Lower lobe of right lung (tissue), 2 donors: ENCODE measurements at regions not wholly inside any gene's neighbourhood (a gene's known extent, or its start where the extent isn't known, plus 50 kb on each side); places are given as distances from the start of the nearest gene placed in this dataset.

Source experiments
- ATAC-seq, 2 donors: fragments of 200-7000 bp; cut with Tn5 transposase; one replicate each; pipeline ENCODE4 v1.9.1; 2020 to 2022; ENCODE audit warnings: mild to moderate bottlenecking in 2 of 2, moderate library complexity in 2 of 2
- DNase-seq: peaks from one replicate; pipeline ENCODE4 v3.0.0-alpha.2; 2020
- H3K27ac ChIP-seq: fragments of 200-600 bp; one replicate; pipeline ENCODE4 v1.8.0; 2022
- H3K27me3 ChIP-seq: fragments of 200-600 bp; one replicate; pipeline ENCODE4 v1.8.0; 2022; ENCODE audit warnings: low read depth
- H3K36me3 ChIP-seq: fragments of 200-600 bp; one replicate; pipeline ENCODE4 v1.8.0; 2022; ENCODE audit warnings: mild to moderate bottlenecking
- H3K4me1 ChIP-seq: fragments of 200-600 bp; one replicate; pipeline ENCODE4 v1.8.0; 2022
- H3K4me3 ChIP-seq: fragments of 200-600 bp; one replicate; pipeline ENCODE4 v1.8.0; 2022; ENCODE audit warnings: mild to moderate bottlenecking
- H3K9me3 ChIP-seq: fragments of 200-600 bp; one replicate; pipeline ENCODE4 v1.8.0; 2022
- intact Hi-C: fragments of 100-400 bp; cut with DNase I; formaldehyde crosslinking; loops from one replicate; pipeline ENCODE4 v1.11.0; 2022
- TF ChIP-seq, protein P1 (sequence below): fragments of 200-600 bp; IDR thresholded peaks from one replicate; pipeline ENCODE4 v1.8.0; 2022; ENCODE audit warnings: antibody characterized with exemption, mild to moderate bottlenecking
- donor health status: DM: no; HTN: yes; CAD: no; lungs with severe emphysema.

DNA sequence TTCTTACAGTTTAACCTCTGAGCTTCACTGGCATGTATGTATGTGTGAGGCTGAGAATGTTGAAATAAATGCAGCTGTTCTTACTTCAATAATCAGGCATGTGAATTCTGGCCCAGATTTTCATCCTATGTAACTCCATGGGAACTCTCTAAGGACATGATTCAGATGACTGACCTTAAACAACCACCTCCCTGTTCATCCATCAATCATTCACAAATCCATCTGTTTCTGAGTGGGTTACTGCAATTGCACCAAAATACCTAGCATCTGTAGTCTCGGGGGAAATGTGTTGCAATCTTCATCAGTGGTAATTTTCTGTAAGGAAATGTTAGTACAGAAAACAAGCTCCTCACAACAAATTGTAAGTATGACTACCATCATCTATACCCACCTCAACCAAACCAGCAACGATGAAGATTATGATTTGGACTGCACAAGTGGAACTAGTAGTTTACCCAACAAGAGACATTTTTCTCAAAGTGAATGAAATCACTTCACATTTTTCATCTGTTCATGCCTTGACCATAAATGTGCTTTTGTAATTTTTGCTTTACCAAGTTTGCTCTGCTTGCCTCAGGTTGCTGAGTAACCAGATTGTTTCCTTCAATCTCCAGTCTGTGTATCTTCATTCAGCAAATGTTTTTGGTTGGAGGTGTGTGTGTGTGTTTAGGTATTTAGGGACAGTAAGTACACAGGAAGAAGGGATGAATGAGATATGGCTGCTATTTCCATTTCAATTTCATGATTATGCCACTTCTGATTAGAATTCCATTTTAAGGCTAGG is 65.7 kb upstream of the FZD8 start:
- intact Hi-C loops: no loop called here
- no peak overlapping the region for H3K4me3 ChIP-seq
- TF ChIP-seq, protein P1, sequence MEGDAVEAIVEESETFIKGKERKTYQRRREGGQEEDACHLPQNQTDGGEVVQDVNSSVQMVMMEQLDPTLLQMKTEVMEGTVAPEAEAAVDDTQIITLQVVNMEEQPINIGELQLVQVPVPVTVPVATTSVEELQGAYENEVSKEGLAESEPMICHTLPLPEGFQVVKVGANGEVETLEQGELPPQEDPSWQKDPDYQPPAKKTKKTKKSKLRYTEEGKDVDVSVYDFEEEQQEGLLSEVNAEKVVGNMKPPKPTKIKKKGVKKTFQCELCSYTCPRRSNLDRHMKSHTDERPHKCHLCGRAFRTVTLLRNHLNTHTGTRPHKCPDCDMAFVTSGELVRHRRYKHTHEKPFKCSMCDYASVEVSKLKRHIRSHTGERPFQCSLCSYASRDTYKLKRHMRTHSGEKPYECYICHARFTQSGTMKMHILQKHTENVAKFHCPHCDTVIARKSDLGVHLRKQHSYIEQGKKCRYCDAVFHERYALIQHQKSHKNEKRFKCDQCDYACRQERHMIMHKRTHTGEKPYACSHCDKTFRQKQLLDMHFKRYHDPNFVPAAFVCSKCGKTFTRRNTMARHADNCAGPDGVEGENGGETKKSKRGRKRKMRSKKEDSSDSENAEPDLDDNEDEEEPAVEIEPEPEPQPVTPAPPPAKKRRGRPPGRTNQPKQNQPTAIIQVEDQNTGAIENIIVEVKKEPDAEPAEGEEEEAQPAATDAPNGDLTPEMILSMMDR: no peak
- no peaks in the 10 kb centered on the region for H3K4me1 ChIP-seq
- no peaks in the 10 kb centered on the region for H3K27me3 ChIP-seq
- DNase-seq (no peak), ATAC-seq (no peak)
- H3K9me3 ChIP-seq: no peaks in the 10 kb centered on the region
- no peak overlapping the region for H3K27ac ChIP-seq
- H3K36me3 ChIP-seq: no peaks in the 10 kb centered on the region

DNA sequence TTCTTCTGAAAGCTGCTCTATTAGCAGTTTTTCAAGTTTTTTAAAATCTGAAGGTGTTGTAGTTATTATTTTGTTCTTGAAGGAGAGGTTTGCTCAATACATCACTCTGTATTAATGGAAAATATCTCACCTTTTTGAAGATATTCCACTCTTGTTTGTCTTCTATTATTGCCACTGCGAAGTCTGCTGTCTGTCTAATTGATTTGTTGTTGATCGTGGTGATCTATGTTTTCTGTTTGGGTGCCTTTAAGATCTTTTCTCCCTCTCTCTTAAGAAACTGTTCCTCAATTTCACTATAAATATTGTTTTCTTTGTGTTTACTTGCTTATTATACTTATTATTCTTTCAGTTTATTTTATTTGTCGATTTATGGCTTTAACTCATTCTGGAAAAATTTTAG is 64.9 kb upstream of the FZD8 start:
- no peak overlapping the region for H3K4me3 ChIP-seq
- H3K4me1 ChIP-seq: no peaks in the 10 kb centered on the region
- no peak overlapping the region for H3K27ac ChIP-seq
- H3K36me3 ChIP-seq: no peaks in the 10 kb centered on the region
- intact Hi-C loops: no loop called here
- ATAC-seq (no peak), DNase-seq (no peak)
- TF ChIP-seq, protein P1: no peak
- H3K9me3 ChIP-seq: no peaks in the 10 kb centered on the region
- no peaks in the 10 kb centered on the region for H3K27me3 ChIP-seq

DNA sequence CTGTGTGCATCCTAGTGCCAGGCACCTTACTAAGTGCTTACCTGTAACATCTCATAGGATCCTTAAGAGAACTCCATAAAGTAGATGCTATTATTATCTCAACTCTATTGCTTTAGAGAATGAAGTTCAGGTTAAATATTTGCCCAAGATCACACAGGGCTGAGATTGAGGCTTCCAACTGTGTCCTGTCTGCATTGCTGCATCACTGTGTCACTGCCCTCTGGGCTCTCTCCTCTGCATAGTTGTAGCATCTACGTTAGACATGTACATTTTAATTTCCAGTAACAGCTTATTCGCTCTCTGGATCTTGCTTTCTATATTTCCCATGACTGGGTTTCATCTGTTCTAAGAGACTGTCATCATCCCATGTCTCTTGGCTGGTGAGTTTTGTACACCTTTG is 63.6 kb upstream of the FZD8 start:
- ATAC-seq (no peak), DNase-seq (no peak)
- intact Hi-C loops: no loop called here
- H3K4me3 ChIP-seq: no peak overlapping the region
- H3K27me3 ChIP-seq: no peaks in the 10 kb centered on the region
- H3K36me3 ChIP-seq: no peaks in the 10 kb centered on the region
- no peak overlapping the region for H3K27ac ChIP-seq
- no peaks in the 10 kb centered on the region for H3K9me3 ChIP-seq
- H3K4me1 ChIP-seq: no peaks in the 10 kb centered on the region
- TF ChIP-seq, protein P1: no peak

DNA sequence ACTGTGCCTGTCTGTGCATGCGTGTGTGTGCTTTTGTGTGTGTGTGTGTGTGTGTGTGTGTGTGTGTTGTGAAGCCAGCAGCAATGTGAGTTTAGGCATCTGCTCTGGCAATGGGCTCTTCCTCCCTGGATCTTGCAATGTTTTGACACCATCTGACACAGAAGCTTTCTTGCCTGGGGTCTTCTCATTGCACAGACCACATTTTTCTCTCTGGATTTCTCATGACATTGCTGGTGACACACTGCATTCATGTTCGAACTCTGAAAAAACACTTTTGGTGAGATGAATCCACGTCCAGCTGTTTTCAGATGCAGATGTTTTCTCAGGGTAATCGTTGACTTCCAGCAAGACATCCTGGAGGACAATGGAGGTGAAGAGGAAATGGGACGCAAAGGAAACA is 63.0 kb upstream of the FZD8 start:
- Histone ChIP-seq H3K27ac (no peak overlapping the region), H3K4me1 (no peaks in the 10 kb centered on the region), H3K9me3 (no peaks in the 10 kb centered on the region), H3K36me3 (no peaks in the 10 kb centered on the region), H3K4me3 (no peak overlapping the region), H3K27me3 (no peaks in the 10 kb centered on the region)
- intact Hi-C loops: no loop called here
- TF ChIP-seq, protein P1: no peak
- DNase-seq (no peak), ATAC-seq (no peak)

DNA sequence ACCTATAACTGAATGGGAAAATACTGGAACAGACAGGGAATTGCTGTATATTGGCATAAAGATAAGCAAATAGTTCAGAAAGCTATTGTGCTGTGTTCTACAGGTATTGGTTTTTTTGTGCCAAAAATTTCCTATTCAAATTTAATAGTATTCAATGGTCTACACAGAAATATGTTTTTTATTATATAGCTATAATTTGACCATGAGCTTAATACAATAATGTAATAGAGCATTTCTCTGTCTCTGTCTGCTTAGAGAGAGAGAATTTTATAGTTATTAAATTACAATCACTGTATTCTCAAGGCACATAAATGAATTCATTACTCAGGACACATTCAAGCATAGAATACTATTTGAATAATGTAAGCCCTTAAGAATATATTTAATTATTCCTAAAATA is 62.3 kb upstream of the FZD8 start:
- intact Hi-C loops: no loop called here
- ATAC-seq (no peak), DNase-seq (no peak)
- no peaks in the 10 kb centered on the region for H3K27me3 ChIP-seq
- TF ChIP-seq, protein P1: no peak
- no peaks in the 10 kb centered on the region for H3K4me1 ChIP-seq
- H3K36me3 ChIP-seq: no peaks in the 10 kb centered on the region
- H3K4me3 ChIP-seq: no peak overlapping the region
- no peak overlapping the region for H3K27ac ChIP-seq
- H3K9me3 ChIP-seq: no peaks in the 10 kb centered on the region
